CD4-positive, alpha-beta T cell treated with Interferon gamma for 1 hour (primary cell): ENCODE measurements at regions not wholly inside any gene's neighbourhood (a gene's known extent, or its start where the extent isn't known, plus 50 kb on each side); places are given as distances from the start of the nearest gene placed in this dataset.

Source experiments
- DNase-seq: peaks from one replicate; pipeline ENCODE4 v3.0.0-alpha.2; 2020

- no peak for DNase-seq
Observed at GRCh38 chr2:11955884-11956291, 209.5 kb downstream of the LPIN1 start.

GRCh38 chr2:11962707-11963328, 216.4 kb downstream of the LPIN1 start:
- no peak for DNase-seq

GRCh38 chr2:11963966-11964365, 217.5 kb downstream of the LPIN1 start:
- DNase-seq: no peak

GRCh38 chr2:11967946-11968465, 221.6 kb downstream of the LPIN1 start:
- no peak for DNase-seq

- no peak for DNase-seq
Observed at GRCh38 chr2:11968521-11968920, 222.1 kb downstream of the LPIN1 start.

GRCh38 chr2:11969774-11970173, 223.3 kb downstream of the LPIN1 start:
- DNase-seq: no peak

- DNase-seq: no peak
Observed at GRCh38 chr2:11974573-11974972, 228.1 kb downstream of the LPIN1 start.

- DNase-seq: no peak
Observed at GRCh38 chr2:11975373-11975772, 228.9 kb downstream of the LPIN1 start.

GRCh38 chr2:11976073-11976472, 229.6 kb downstream of the LPIN1 start:
- no peak for DNase-seq

GRCh38 chr2:11977766-11978524, 231.5 kb downstream of the LPIN1 start:
- no peak for DNase-seq

GRCh38 chr2:11980809-11981208, 234.4 kb downstream of the LPIN1 start:
- DNase-seq: no peak

GRCh38 chr2:11983401-11983800, 237.0 kb downstream of the LPIN1 start:
- no peak for DNase-seq

- DNase-seq: no peak
Observed at GRCh38 chr2:11983870-11984269, 237.4 kb downstream of the LPIN1 start.

- no peak for DNase-seq
Observed at GRCh38 chr2:11984316-11985158, 238.1 kb downstream of the LPIN1 start.

- no peak for DNase-seq
Observed at GRCh38 chr2:11985817-11986566, 239.6 kb downstream of the LPIN1 start.

GRCh38 chr2:11987151-11987550, 240.7 kb downstream of the LPIN1 start:
- no peak for DNase-seq

- DNase-seq: no peak
Observed at GRCh38 chr2:11988691-11989353, 242.4 kb downstream of the LPIN1 start.

- no peak for DNase-seq
Observed at GRCh38 chr2:11989354-11989703, 242.9 kb downstream of the LPIN1 start.

GRCh38 chr2:11990576-11990975, 244.1 kb downstream of the LPIN1 start:
- DNase-seq: no peak

GRCh38 chr2:11993749-11994148, 247.3 kb downstream of the LPIN1 start:
- no peak for DNase-seq

- no peak for DNase-seq
Observed at GRCh38 chr2:11995456-11995855, 249.0 kb downstream of the LPIN1 start.

- DNase-seq: no peak
Observed at GRCh38 chr2:11996618-11997017, 250.2 kb downstream of the LPIN1 start.
